GM23248 (cell line): ENCODE measurements at regions not wholly inside any gene's neighbourhood (a gene's known extent, or its start where the extent isn't known, plus 50 kb on each side); places are given as distances from the start of the nearest gene placed in this dataset.

Experiments used
- DNase-seq: peaks from one replicate; pipeline ENCODE4 v3.0.0-alpha.2; 2015
- H2AFZ ChIP-seq: fragments of 200-600 bp; sonication (generic); 2 replicates; pipeline ENCODE4 v1.6.1; 2016; ENCODE audit warnings: antibody characterized with exemption
- H3F3A ChIP-seq: fragments of 200-600 bp; sonication (generic); 2 replicates; pipeline ENCODE4 v1.6.1; 2016; ENCODE audit warnings: mild to moderate bottlenecking, antibody characterized with exemption, mixed run types; ENCODE audit not compliant: insufficient read depth
- H3K27ac ChIP-seq: fragments of 200-600 bp; sonication (generic); 2 replicates; pipeline ENCODE4 v1.5.1; 2016; ENCODE audit warnings: mild to moderate bottlenecking
- H3K27me3 ChIP-seq: fragments of 200-600 bp; sonication (generic); replicated peaks from 2 replicates; pipeline ENCODE4 v1.6.1; 2016; ENCODE audit warnings: mild to moderate bottlenecking; ENCODE audit not compliant: insufficient read depth
- H3K36me3 ChIP-seq: fragments of 200-600 bp; sonication (generic); 2 replicates; pipeline ENCODE4 v1.6.1; 2016; ENCODE audit warnings: low read depth, mild to moderate bottlenecking
- H3K4me1 ChIP-seq: fragments of 200-600 bp; sonication (generic); 2 replicates; pipeline ENCODE4 v1.6.1; 2016; ENCODE audit warnings: mild to moderate bottlenecking; ENCODE audit not compliant: insufficient read depth
- H3K4me2 ChIP-seq: fragments of 200-600 bp; sonication (generic); one replicate; pipeline ENCODE4 v1.6.1; 2016; ENCODE audit warnings: mild to moderate bottlenecking; ENCODE audit not compliant: unreplicated experiment
- H3K4me3 ChIP-seq: fragments of 200-600 bp; sonication (generic); 2 replicates; pipeline ENCODE4 v1.5.1; 2016; ENCODE audit warnings: mild to moderate bottlenecking
- H3K79me2 ChIP-seq: fragments of 200-600 bp; sonication (generic); 2 replicates; pipeline ENCODE4 v1.6.1; 2016; ENCODE audit warnings: mild to moderate bottlenecking; ENCODE audit not compliant: insufficient read depth
- H3K9ac ChIP-seq: fragments of 200-600 bp; sonication (generic); 2 replicates; pipeline ENCODE4 v1.6.1; 2016; ENCODE audit warnings: mild to moderate bottlenecking
- H3K9me2 ChIP-seq: fragments of 200-600 bp; sonication (generic); 2 replicates; pipeline ENCODE4 v1.6.1; 2016; ENCODE audit warnings: mixed run types, mild to moderate bottlenecking, moderate library complexity; ENCODE audit not compliant: insufficient read depth
- H3K9me3 ChIP-seq: fragments of 200-600 bp; sonication (generic); one replicate; pipeline ENCODE4 v1.6.1; 2017; ENCODE audit warnings: low read depth
- H4K20me1 ChIP-seq: fragments of 200-600 bp; sonication (generic); 2 replicates; pipeline ENCODE4 v1.6.0; 2016; ENCODE audit not compliant: insufficient read depth
- EZH2 ChIP-seq: fragments of 200-600 bp; sonication (generic); IDR thresholded peaks from 2 replicates; pipeline ENCODE4 v1.6.1; 2018; ENCODE audit warnings: antibody characterized with exemption, mild to moderate bottlenecking; ENCODE audit not compliant: insufficient read depth, poor library complexity, severe bottlenecking
- EZH2phosphoT487 ChIP-seq: fragments of 200-600 bp; sonication (generic); IDR thresholded peaks from 2 replicates; pipeline ENCODE4 v1.6.1; 2018; ENCODE audit warnings: antibody characterized with exemption, moderate library complexity, mild to moderate bottlenecking, low read depth; ENCODE audit not compliant: insufficient read depth
- WGBS, 2 experiments: methylation state at CpG; one replicate each; pipeline ENCODE4 v1.1.6; 2015 to 2017; ENCODE audit warnings: low lambda C conversion rate in 2 of 2, low coverage in 1 of 2; ENCODE audit errors: missing lambda C conversion rate in 2 of 2; 5-methylcytosine and 5-hydroxymethylcytosine counted together
- in situ Hi-C: fragments of 300-500 bp; cut with MboI; formaldehyde crosslinking; loops from 2 replicates; pipeline ENCODE4 v1.15.0; 2020

DNA sequence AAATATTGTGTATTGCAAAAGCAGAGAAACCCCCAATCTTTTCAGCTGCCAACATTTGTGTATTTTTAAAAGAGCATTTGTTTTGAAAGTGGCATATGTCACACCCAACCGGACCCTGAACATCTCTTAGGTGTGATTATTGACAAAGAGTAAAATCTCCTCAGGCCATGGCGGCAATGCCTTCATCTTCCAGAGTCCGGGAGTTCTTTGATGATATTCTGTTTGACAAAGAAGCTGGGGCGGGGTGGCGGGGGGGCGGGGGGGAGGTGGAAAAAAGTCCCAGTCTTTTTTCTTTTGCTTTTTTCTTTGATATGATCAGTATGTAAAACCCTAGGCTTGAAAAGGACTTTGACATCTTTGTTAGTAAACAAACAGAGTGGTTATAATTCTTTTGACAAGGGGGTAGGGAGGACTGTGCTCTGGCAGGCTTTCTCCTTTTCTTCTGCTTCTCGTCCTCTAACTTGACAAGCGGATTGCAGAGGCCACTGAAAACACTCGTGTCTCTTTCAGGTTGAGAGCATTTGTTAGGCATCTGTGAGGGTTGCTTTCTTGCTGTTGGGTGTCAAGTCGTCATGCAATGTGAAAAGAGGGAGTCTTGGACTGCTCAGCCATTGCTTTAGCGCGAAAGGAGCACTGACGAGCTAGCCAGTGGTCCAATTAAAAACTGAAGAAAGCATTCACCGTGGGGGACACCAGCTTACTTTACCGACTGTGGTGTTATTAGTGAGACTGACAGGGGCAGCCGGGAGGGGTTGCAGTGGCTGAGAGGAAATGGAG, 243.2 kb downstream of the NSUN3 start:
- no peak for DNase-seq
- WGBS, 2 experiments = 44 to 54% methylated on average over 14 to 16 of the region's 16 CpGs
- H2AFZ ChIP-seq = no peak overlapping the region

DNA sequence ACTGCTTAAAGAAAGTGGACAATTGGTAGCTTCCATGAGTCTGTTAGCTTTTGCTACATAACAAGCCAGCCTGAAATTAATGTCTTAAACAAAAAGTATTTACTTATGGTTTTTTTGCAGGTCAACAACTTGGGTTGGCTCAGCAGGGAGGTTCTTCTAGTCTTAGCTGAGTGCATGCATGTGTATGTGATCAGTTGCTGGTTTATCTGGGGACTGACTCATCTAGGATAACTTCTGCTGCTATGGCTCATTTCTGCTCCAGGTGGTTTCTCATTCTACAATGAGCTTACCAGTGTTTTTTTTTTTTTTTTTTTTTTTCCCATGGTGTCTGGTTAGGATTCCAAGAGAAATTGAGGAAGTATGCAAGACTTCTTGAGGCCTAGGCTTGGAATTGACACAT, 244.7 kb downstream of the NSUN3 start:
- H3K36me3 ChIP-seq = no peaks in the 10 kb centered on the region
- H3K9me2 ChIP-seq = no peaks in the 10 kb centered on the region
- in situ Hi-C loops = no loop called here
- H2AFZ ChIP-seq = no peak overlapping the region
- no peaks in the 10 kb centered on the region for H3K79me2 ChIP-seq
- H3F3A ChIP-seq = no peaks in the 10 kb centered on the region
- H3K9ac ChIP-seq = no peak overlapping the region
- no peak overlapping the region for H3K27ac ChIP-seq
- no peak overlapping the region for H3K4me3 ChIP-seq
- H3K4me1 ChIP-seq = no peaks in the 10 kb centered on the region; the same call in 1 of the 2 replicates
- H4K20me1 ChIP-seq = no peaks in the 10 kb centered on the region
- DNase-seq = no peak
- no peak overlapping the region for H3K4me2 ChIP-seq
- TF ChIP-seq EZH2 = no peak
- TF ChIP-seq EZH2phosphoT487 = no peak
- H3K9me3 ChIP-seq = no peaks in the 10 kb centered on the region
- no peaks in the 10 kb centered on the region for H3K27me3 ChIP-seq

More for the DNA sequence above, 243.2 kb downstream of the NSUN3 start:
- H4K20me1 ChIP-seq = no peaks in the 10 kb centered on the region
- no peaks in the 10 kb centered on the region for H3F3A ChIP-seq
- H3K9me2 ChIP-seq = no peaks in the 10 kb centered on the region
- H3K27me3 ChIP-seq = no peaks in the 10 kb centered on the region
- H3K4me2 ChIP-seq = no peak overlapping the region
- H3K4me3 ChIP-seq = no peak overlapping the region
- no peak overlapping the region for H3K27ac ChIP-seq
- H3K79me2 ChIP-seq = no peaks in the 10 kb centered on the region
- no peaks in the 10 kb centered on the region; the same call in 1 of the 2 replicates for H3K4me1 ChIP-seq
- in situ Hi-C loops = no loop called here
- H3K9ac ChIP-seq = no peak overlapping the region
- TF ChIP-seq EZH2phosphoT487 (no peak), EZH2 (no peak)
- no peaks in the 10 kb centered on the region for H3K36me3 ChIP-seq
- no peaks in the 10 kb centered on the region for H3K9me3 ChIP-seq

- Histone ChIP-seq H3K9ac (no peak overlapping the region), H3K4me2 (no peak overlapping the region), H3K79me2 (no peaks in the 10 kb centered on the region), H2AFZ (no peak overlapping the region), H3K4me1 (no peaks in the 10 kb centered on the region; the same call in 1 of the 2 replicates), H3K27me3 (no peaks in the 10 kb centered on the region), H4K20me1 (no peaks in the 10 kb centered on the region), H3K4me3 (no peak overlapping the region), H3F3A (no peaks in the 10 kb centered on the region), H3K36me3 (no peaks in the 10 kb centered on the region), H3K9me3 (no peaks in the 10 kb centered on the region), H3K9me2 (no peaks in the 10 kb centered on the region), H3K27ac (no peak overlapping the region)
- no peak for DNase-seq
- in situ Hi-C loops = no loop called here
- no peak for TF ChIP-seq EZH2phosphoT487
- no peak for TF ChIP-seq EZH2
- WGBS, 2 experiments = 23 to 36% methylated on average over 1 of the region's 1 CpG
Observed at GRCh38 chr3:94308767-94309166, 245.9 kb downstream of the NSUN3 start.

- Histone ChIP-seq H3K9me3 (no peaks in the 10 kb centered on the region), H3K9me2 (no peaks in the 10 kb centered on the region), H3K4me3 (no peak overlapping the region), H3K9ac (no peak overlapping the region), H4K20me1 (no peaks in the 10 kb centered on the region), H3K27ac (no peak overlapping the region), H3K4me2 (no peak overlapping the region), H2AFZ (no peak overlapping the region), H3K36me3 (no peaks in the 10 kb centered on the region), H3K27me3 (no peaks in the 10 kb centered on the region), H3F3A (no peaks in the 10 kb centered on the region), H3K4me1 (no peaks in the 10 kb centered on the region), H3K79me2 (no peaks in the 10 kb centered on the region)
- WGBS, 2 experiments = 20 to 27% methylated on average over 5 of the region's 5 CpGs
- no peak for TF ChIP-seq EZH2phosphoT487
- no peak for TF ChIP-seq EZH2
- DNase-seq = no peak
- in situ Hi-C loops = no loop called here
Observed at GRCh38 chr3:94310341-94311135, 247.7 kb downstream of the NSUN3 start.
